ENCODE measurements at regions not wholly inside any gene's neighbourhood (a gene's known extent, or its start where the extent isn't known, plus 50 kb on each side); places are given as distances from the start of the nearest gene placed in this dataset.

DNA sequence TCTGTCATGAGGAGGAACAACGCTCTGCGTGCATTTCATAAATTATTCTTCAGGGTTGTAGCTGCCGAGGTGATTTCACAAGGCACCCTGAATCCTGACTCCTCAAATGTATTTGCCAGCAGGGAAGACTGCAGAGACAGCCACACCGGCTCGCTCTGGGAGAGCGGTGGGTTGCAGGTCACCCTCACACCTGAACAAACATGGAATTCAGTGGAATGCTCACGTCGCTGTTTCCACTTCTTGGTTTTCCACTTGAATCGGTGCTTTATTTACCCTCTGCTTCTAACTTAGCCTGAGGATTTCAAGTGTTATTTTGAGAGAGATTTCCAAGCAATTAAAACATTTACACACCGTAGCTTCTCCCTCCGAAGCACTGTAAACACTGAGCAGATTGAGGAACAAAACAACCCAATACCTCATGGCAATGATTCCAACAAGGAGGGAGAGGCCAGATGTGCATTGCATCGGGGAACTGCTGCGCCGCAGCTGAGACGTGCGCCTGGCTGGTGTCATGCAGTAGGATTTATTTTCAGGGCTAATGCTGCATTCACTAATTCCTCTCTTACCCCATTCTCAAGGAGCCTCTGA is 59.5 kb upstream of the GGTLC1 start:
- DNase-seq: no peak

GRCh38 chr20:24046888-24047287 is 58.3 kb upstream of the GGTLC1 start:
- DNase-seq: no peak

- no peak for DNase-seq
These were observed 57.2 kb upstream of the GGTLC1 start for GRCh38 chr20:24045621-24046318.

- no peak for DNase-seq
These were observed 54.7 kb upstream of the GGTLC1 start for GRCh38 chr20:24043294-24043693.

DNA sequence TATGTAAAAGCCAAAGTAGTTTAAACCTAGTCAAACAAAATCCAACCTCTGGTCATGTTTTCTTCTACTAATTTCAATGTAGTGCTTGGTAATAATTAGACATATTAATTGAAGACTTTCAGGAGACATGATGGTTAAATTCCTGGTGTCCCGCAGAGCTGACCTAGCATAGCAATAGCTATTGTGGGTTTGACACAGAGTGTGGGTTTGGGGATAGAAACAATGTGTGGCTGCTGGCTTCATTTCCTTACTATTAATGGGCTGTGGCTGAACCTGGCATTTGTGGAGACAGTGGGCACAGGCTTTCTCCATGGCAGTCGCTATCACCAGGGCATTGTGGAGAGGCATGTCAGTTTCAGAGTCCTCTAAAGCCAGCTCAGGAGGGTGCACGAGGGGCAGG is 54.1 kb upstream of the GGTLC1 start:
- no peak for DNase-seq

DNA sequence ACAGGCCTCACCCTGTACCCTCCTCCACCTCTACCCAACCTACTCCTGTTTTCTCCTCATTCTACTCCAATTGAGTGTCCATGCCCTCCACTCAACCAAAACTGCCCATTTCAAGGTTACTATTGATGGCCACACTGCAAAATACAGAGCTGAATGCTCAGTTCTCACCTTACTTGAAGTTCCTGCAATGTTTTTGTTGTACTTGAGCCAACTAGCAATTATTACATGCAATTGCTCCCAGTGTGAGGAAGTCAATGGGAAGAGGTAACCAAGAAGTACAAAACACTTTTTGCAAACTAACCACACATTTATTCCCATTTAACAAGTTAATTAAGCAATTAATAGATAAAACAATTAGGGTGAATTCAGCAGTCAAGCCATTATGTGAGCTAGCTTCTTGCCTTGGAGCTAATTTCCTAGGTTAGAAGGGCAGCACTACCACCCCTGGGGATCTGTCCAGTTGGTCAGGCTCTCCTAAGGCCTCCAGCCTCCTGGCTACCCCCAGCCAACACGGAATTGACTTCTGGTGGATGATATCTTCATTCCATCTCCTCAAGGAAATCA is 52.4 kb upstream of the GGTLC1 start:
- no peak for DNase-seq

- DNase-seq: no peak
These were observed 50.6 kb upstream of the GGTLC1 start for GRCh38 chr20:24039196-24039595.

Measured in bone marrow (tissue), 2 donors.